ENCODE measurements at regions not wholly inside any gene's neighbourhood (a gene's known extent, or its start where the extent isn't known, plus 50 kb on each side); places are given as distances from the start of the nearest gene placed in this dataset.

DNA sequence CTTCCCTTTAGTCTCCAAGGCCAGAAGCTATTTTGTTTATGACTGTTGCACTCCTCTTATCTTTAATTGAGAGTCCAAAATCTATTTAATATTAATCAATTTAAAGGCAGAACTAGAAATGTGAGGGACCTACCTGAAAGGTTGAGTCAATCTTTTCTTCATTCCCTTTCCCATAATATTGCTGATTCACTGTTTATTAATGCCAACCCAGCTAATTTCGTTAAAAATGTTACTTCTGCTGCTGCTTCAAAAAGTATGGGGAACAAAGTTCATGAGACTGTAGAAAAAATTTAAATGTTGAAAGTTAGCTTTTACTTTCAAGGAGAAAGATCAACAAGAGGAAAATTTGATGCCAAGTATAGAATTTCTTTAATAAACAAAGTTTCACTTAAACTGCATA is 365.3 kb downstream of the TENT5A start:
- TF ChIP-seq NFYB (CRISPR knock-in tag; conservative IDR thresholded peaks at IDR 0.05; ENCODE audit: low read depth) (no peak), ELF4 (CRISPR knock-in tag; IDR thresholded peaks at IDR 0.05; ENCODE audit: low read depth) (no peak), CREB1 (CRISPR knock-in tag; IDR thresholded peaks at IDR 0.05) (no peak), FOXJ3 (CRISPR knock-in tag; IDR thresholded peaks at IDR 0.05; ENCODE audit: borderline replicate concordance) (no peak)

Measured in WTC11 (cell line).